HG03095 (cell line): ENCODE measurements at regions not wholly inside any gene's neighbourhood (a gene's known extent, or its start where the extent isn't known, plus 50 kb on each side); places are given as distances from the start of the nearest gene placed in this dataset.
"Not testable (repeated sequence)": the region's sequence is repeated elsewhere in the genome, so short reads cannot be mapped to it uniquely, and the experiment has no call there.

Experiments used
- ATAC-seq: cut with Tn5 transposase; IDR thresholded peaks from one replicate; pipeline ENCODE4 v1.9.1; 2021; ENCODE audit warnings: moderate library complexity; ENCODE audit not compliant: unreplicated experiment

DNA sequence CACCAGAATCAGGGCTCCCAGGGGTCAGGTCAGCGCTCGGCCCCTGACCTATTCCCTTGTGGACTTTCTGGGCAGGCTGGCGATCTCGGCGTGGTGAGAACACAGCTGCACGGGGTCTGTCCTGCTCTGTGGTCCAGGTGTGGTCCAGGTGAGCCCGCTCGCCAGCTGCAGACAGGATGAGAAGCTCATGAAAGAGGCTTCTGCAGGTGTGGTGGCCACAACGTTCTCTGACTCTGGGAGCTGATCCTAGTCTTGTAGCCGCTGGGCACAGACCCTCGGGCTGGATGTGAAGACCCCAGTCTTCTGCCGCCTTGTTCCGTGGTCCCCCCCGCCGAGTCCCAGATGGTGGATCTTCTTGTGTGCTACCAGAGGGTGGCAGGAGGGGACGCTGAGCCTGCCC is 129.7 kb downstream of the RTP5 start:
- no peak for ATAC-seq

DNA sequence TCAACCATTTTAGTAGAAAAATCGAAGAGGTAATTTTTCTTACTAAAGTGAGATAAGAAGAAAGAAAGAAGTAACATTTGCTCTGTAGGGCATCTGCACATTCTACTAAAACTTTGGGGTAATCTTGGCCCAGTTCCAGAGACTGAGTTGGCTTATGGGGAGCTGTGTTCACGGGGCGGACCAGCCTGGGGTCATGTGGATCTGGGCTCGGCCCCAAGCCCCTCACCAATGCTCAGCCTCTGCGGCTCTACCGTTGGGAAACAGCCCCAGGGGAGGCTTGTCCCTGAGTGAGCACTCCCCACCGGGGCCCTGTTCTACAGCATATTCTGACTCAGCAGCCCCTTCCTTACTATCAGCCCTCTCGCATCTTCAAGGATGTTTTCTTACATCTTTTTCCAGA is 132.3 kb downstream of the RTP5 start:
- ATAC-seq, result no peak

DNA sequence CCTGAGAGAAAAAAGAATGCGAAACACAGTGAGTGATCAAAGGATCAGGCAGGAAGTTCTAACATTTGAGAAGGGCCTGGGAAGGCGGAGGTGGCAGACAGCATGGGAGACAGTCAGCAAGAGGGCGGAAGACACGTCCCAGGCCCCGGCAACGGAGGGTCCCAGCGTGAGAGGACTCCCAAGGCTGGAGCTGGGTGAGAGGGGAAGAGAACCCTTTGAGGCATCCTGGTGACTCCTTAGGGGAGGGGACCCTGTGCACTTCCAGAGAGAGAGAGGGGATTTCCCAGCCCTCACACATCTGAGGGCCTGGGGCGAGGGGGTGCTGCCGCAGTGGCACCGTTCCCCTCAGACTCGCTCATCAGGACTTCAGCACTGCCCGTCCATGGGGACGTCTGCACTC is 133.4 kb downstream of the RTP5 start:
- ATAC-seq, result no peak

DNA sequence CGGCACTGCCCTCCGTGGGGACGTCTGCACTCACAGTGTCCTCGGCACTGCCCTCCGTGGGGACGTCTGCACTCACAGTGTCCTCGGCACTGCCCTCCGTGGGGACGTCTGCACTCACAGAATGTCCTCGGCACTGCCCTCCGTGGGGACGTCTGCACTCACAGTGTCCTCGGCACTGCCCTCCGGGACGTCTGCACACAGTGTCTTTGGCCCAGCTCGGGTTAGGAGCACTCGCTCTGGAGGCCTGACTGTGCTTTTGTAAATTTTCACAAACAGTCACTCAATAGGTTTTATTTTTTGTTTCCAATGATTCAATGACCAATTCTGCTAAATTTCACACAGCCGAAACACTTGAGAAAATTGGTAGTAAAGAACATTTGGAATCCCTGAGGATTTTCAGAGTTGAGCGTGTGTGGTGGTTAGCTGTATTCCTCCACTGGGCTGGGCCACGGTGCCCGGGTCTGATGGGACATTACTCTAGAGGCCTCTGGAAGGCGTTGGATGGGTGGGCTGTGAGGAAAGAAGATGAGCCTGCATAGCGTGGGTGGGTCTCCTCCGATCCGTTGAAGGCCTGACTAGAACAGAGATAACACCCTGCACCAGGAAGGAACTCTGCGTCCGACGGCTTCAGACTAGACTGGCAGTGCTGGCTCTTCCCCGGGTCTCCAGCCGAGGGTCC is 134.8 kb downstream of the RTP5 start:
- no peak for ATAC-seq

DNA sequence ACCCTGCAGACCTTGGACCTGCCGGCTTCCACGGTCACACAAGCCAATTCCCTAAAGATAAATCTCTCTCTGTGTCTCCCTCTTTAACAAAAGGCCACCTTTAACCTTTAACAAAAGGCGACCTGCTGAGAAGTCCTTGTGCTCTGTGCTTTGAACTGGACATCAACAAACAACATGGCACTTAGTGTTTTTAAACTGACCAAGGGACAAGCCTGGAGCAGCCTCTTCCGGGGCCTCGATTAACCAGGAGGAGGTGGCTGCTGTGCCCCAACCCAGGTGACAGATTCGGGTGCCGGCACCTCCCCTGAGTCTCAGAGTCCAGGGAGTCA is 135.3 kb downstream of the RTP5 start:
- no peak for ATAC-seq

DNA sequence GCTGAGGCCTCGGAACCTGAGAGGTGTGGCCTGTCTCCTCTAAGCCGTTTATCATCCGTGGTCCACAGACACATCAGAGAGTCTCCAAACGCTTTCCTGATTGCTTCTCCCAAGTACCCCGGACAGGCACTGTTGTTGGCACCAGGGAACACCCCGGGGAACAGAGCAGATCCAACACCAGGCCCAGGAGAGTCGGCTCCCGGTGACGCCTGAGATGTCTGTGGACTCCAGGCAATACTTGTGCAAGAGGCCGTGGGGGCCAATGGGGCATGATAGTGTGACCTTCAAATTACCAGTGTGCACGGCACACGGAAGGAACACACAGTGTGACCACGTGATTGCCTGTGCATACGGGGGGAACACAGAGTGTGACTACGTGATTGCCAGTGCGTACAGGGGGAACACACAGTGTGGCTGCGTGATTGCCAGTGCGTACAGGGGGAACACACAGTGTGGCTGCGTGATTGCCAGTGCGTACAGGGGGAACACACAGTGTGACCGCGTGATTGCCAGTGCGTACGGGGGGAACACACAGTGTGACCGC is 136.6 kb downstream of the RTP5 start:
- ATAC-seq, result not testable (repeated sequence)

DNA sequence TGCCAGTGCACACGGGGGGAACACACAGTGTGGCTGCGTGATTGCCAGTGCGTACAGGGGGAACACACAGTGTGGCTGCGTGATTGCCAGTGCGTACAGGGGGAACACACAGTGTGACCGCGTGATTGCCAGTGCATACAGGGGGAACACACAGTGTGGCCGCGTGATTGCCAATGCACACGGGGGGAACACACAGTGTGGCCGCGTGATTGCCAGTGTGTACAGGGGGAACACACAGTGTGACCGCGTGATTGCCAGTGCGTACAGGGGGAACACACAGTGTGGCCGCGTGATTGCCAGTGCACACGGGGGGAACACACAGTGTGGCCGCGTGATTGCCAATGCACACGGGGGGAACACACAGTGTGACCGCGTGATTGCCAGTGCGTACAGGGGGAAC is 139.4 kb downstream of the RTP5 start:
- not testable (repeated sequence) for ATAC-seq

DNA sequence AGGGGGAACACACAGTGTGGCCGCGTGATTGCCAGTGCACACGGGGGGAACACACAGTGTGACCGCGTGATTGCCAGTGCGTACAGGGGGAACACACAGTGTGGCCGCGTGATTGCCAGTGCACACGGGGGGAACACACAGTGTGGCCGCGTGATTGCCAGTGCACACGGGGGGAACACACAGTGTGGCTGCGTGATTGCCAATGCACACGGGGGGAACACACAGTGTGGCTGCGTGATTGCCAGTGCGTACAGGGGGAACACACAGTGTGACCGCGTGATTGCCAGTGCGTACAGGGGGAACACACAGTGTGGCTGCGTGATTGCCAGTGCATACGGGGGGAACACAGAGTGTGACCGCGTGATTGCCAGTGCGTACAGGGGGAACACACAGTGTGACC is 140.3 kb downstream of the RTP5 start:
- ATAC-seq, result not testable (repeated sequence)

DNA sequence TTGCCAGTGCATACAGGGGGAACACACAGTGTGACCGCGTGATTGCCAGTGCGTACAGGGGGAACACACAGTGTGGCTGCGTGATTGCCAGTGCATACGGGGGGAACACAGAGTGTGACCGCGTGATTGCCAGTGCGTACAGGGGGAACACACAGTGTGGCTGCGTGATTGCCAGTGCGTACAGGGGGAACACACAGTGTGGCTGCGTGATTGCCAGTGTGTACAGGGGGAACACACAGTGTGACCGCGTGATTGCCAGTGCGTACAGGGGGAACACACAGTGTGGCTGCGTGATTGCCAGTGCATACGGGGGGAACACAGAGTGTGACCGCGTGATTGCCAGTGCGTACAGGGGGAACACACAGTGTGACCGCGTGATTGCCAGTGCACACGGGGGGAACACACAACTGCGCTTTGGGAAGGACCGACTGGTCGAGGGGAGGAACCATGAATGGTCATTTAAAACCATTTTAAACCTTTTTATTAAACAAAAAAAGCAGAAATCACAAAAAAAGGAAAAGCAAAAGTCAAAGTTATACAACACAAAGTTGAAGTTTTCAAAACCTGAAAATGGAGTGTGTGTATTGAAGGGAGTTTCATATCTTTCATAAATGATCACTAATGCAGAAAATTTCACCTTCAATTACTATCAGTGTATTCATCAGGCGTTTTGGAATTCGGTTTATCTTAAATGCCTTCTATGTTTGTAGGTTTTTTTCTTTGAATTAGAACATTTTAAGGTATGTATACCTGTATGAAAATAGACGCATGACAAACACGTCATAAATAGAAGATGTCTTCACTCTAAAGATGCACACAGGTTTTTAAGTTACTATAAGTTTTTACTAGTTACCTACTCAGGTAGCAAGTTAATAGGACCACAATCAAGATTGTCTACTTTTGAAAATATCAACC is 141.0 kb downstream of the RTP5 start:
- not testable (repeated sequence) for ATAC-seq

DNA sequence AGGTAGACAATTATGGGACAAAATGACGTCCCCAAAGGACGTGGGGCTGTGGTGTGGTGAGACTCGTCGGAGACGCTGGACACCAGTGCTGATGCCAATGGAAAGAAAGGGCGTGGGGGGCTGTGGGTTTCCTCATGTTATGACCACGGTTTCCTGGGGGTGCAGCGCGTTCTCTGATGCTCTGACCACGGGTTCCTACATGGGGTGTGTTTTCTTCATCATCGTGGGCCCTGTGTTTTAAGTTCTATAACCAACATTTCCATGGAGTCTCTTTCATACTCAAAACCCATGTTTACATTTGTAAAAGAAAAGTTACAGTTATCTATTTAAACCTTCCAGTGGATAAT is 141.6 kb downstream of the RTP5 start:
- no peak for ATAC-seq

DNA sequence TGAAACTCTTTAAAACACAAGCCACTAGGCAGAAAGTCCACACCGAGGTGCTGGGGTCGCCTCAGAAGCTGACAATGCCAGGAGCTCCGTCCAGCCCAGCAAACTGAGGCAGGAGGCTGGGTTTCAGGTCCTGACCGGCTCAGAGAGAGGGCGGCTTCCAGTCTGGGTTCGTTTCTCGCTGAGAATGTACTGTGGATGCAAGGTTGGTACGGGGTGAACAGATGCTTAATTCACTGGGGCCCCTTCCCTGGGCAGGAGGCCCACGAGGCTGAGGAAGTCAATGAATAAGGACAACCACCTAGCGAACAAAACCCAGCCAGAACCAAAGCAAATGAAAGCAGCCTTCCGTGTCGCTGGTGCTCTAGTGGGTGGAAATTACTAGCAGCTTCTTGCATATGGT is 142.0 kb downstream of the RTP5 start:
- ATAC-seq, result no peak

DNA sequence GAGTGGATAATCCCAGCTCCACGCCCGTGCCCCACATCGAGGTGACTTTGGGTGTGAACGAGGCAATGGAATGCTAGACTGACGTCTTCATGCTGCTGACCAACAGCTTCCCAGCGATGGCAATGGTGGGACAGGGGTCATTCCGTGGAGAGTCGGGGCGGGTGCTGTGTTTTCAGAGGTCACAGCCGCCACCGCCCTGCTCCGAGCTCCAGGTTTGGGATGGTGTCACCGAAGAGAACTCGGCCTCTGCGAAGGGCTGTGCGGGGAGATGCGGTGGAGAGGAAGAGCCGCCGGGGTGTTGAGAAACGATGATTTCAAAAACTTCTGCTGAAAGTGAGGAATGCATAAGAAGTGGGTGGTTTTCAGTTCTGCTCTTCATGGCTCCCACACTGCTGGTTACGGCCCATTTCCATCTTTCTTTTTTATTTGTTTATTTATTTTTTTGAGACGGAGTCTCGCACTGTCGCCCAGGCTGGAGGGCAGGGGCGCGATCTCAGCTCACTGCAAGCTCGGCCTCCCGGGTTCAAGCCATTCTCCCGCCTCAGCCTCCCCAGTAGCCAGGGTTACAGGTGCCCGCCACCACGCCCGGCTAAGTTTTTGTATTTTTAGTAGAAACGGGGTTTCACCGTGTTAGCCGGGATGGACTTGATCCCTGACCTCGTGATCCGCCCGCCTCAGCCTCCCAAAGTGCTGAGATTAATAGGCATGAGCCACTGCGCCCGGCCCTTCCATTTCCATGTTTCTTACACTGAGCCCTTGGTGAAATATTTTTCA is 142.6 kb downstream of the RTP5 start:
- ATAC-seq, result no peak

DNA sequence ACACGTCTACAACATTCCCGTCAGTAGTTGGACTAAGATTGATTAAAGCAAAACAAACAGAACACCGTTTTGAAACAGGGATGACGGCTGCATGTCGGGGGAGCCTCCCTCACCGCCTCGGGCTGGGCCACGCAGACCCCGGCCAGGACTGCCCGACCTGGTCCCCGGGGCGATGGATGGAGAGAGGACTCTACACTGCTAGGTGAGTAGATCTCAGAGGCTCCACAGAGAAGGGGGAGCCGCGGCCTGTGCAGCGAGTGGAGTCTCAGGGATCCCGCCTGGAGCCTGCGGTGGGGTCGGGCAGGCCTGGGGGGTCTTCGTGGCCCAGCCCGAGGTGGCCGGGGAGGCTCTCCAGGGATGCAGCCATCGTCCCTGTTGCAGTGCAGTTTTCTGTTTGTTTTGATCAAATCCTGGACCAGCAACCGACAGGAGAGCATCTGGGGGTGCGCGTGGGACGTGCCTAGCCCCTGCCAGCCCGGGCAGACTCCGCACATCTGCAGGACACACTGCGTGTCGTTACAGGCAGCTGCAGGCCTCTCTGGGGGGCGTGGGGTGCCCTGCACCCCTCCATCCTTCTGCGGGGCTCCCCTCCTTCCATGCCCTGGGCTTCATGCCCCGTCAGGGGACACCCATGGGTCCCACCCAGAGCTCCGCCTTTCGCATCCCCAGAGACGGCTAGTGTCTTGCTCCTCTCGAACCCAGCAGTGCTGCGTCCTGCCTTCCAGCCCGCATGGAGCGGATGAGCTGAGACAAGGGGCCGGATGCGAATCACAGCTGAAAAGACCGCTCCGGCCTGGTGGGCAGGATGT is 143.6 kb downstream of the RTP5 start:
- ATAC-seq, result no peak

DNA sequence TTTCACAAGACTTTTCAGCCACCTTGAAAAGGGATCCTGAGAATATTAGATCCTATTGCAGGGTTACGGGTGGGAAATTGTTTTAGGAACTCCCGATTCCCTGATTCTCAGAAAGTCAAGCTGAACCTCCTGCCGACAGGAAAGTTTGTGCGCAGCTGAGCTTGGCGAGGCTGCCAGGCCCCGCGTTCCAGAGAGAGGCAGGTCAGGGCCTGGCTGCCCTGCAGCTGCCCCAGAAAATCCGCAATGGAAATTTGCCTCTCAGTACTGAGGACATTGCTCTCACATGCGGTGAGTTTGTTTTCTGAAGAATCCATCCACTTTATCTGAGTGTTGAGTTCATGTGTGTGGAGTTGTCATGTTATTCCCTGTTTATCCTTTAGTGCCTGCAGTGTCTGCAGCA is 144.2 kb downstream of the RTP5 start:
- ATAC-seq, result no peak

DNA sequence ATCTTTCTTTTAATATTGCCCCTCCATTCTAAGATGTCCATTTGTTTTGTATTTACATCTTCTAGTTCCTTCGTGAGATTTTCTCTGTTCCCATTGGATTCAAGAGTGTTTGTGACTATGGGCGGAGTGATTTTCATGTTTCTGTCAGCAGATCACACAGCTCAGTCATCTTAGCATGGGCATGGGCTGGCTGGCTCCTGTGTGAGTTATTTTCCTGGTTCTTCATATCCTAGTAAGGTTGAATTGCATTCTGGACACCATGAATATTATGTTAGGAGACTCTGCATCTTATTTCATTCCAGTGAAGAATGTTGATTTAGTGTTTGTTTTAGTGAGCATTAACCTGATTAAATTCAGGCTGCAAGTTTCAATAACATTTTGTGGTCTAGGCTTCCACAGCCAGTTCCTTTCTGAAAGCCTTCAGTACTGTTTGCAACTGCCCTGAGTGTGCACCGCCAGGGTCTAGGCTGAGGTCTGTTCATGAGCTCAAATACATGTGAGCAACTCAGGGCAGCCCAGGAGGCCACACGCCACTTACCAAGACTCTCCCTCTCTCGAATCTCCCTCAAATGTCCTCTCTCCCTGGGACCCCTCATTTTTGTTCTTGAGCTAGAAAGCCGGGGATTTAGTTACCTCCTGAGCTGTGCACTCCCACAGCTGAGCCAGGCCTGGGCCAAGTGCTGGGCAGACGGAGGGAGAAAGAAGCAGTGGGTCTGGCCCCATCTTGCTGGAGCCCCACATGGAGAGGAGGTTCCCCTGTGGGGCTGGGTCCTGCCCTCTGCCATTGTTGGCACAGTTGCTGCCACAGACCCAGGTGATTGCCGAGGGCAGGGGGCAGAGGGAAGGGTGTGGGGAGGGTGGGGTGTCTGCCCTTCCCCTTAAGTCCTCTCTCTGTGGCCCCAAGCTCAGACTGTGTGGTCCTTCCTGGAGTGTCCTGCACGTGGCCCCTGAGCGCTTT is 145.9 kb downstream of the RTP5 start:
- no peak for ATAC-seq

DNA sequence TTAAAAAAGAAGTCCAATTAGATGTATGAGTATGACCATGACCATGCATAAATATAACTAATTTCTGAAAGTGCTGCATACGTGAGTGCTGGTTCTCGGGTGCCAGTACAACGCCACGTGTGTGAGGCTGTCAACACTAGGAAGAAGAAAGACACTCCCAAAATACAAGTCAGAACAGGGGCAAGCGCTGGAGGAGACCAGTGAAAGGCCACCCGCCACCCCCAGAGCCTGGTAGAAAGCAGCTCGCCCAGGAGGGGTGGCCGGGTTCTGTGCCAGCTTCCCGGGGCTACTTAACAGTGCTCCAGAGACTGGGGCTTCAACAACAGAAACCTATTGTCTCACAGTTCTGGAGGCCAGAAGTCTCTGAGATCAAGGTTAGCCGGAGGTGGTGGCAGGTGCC is 147.6 kb downstream of the RTP5 start:
- no peak for ATAC-seq

DNA sequence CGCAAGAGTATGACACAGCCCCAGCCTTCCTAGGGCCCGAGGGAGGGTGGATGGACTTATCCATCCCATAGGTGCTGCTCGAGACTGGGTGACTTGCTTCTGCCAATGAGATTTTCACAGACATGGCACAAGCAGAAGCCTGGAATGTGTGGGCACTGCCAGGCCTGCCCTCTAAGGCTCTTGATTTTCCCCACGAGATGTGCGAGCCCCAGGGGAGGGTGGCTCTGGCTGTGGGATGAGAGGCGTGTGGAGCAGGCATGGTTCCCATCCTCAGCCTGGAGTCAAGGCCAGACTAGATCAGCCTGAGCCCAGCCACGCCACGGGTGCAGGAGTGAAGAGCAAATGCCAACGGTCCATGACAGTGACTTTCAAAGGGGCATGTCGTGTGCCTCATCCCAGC is 148.9 kb downstream of the RTP5 start:
- ATAC-seq, result not testable (repeated sequence)

DNA sequence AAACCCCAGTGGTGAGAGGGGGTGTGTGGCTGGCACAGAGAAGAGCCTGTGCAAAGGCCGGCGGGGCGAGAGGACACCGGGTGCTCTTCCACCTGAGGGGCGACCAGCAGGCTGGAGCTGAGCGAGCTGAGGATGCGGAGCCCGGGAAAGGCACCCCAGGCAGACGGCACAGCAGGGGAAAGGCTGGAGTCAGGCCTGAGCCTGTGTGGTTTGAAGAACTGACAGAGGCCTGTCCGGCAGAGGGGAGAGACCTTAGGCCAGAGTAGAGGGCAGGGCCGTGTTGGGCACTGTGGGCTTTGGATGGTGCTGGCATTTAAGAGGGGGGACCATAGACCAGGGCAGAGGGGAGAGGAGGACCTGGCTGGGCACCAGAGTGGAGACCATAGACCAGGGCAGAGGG is 149.8 kb downstream of the RTP5 start:
- no peak for ATAC-seq

DNA sequence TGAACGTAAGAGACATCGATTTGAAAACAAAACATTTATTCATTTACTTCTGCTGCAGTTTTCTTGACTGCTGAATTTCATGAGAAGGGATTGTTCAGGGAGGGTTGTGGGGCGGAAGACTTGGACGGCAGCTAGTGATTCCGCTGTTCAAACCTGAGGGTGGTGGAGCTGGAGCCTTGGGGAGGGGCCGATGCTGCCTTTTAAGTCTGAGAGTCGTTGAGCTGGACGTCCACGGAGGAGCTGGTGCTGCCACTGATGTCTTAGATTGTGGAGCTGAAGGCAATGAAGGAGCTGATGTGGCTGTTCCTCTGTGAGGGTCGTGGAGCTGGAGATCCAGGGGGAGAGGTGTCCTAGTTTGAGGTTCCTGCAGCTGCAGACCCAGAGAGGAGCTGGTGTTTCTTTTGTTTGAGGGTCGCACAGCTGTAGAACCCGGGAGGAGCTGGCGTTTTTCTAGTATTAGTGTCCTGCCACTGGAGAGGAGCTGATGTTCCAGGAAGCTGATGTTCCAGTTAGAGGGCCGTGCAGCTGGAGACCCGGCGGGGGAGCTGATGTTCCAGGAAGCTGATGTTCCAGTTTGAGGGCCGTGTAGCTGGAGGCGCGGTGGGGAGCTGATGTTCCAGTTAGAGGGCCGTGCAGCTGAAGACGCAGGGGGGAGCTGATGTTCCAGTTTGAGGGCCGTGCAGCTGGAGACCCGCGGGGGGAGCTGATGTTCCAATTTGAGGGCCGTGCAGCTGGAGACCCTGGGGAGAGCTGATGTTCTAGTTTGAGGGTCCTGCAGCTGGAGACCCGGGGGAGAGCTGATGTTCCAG is 150.9 kb downstream of the RTP5 start:
- no peak for ATAC-seq
